H1 (cell line): ENCODE measurements at regions not wholly inside any gene's neighbourhood (a gene's known extent, or its start where the extent isn't known, plus 50 kb on each side); places are given as distances from the start of the nearest gene placed in this dataset.

Experiments used
- CTCF ChIA-PET: fragments of 300-600 bp; sonication (Branson Sonifier 250); formaldehyde crosslinking; loops from one replicate; lab custom pipeline; 2021; ENCODE audit not compliant: partially characterized antibody; lab: Charles Lee
- POLR2A ChIA-PET: fragments of 300-600 bp; sonication (Branson Sonifier 250); formaldehyde crosslinking; loops from one replicate; lab custom pipeline; 2021; ENCODE audit warnings: inconsistent platforms; ENCODE audit not compliant: partially characterized antibody; lab: Charles Lee
- DNase-seq, 2 experiments: peaks; one replicate each; pipeline versions ENCODE4 v3.0.0 to v3.0.0-alpha.2; 2010 to 2022; ENCODE audit warnings: low spot score in 2 of 2, low read depth in 1 of 2, mixed read lengths in 1 of 2
- FAIRE-seq: peaks from 2 replicates; lab custom pipeline; 2011; peaks lifted over from hg19 to GRCh38; lab: Jason Lieb, UNC
- H2AFZ ChIP-seq: 2 replicates; pipeline ENCODE4 v1.8.1; 2012; ENCODE audit warnings: low read length, inconsistent platforms
- H2AK5ac ChIP-seq: 2 replicates; pipeline ENCODE4 v1.6.1; 2013; ENCODE audit warnings: low read depth, low read length
- H2BK120ac ChIP-seq: replicated peaks from 2 replicates; pipeline ENCODE3; 2013; ENCODE audit warnings: low read depth, low read length, inconsistent platforms
- H2BK12ac ChIP-seq: 2 replicates; pipeline ENCODE4 v1.6.1; 2013; ENCODE audit warnings: low read depth, low read length
- H2BK15ac ChIP-seq: 2 replicates; pipeline ENCODE4 v1.6.1; 2013; ENCODE audit warnings: low read length
- H2BK20ac ChIP-seq: 2 replicates; pipeline ENCODE4 v1.6.1; 2013; ENCODE audit warnings: low read length
- H2BK5ac ChIP-seq: 2 replicates; pipeline ENCODE4 v1.6.1; 2013; ENCODE audit warnings: low read depth, low read length
- H3K14ac ChIP-seq: 2 replicates; pipeline ENCODE4 v1.6.1; 2013; ENCODE audit warnings: inconsistent platforms; ENCODE audit not compliant: insufficient read length
- H3K18ac ChIP-seq: 2 replicates; pipeline ENCODE4 v1.6.1; 2013; ENCODE audit warnings: low read length; ENCODE audit errors: extremely low read depth
- H3K23ac ChIP-seq: 2 replicates; pipeline ENCODE4 v1.6.1; 2013; ENCODE audit warnings: inconsistent platforms; ENCODE audit not compliant: insufficient read length
- H3K23me2 ChIP-seq: 2 replicates; pipeline ENCODE4 v1.6.1; 2013; ENCODE audit warnings: low read depth, low read length
- H3K27ac ChIP-seq: 2 replicates; pipeline ENCODE4 v1.6.1; 2011; ENCODE audit warnings: low read depth, low read length, inconsistent platforms
- H3K27me3 ChIP-seq, 4 experiments: replicated peaks in 1 of 4; 1 replicate in 1 of 4; 2 replicates in 3 of 4; pipeline versions ENCODE4 v1.6.1 to v1.8.1; 2011 to 2013; ENCODE audit warnings: low read length in 3 of 4, mild to moderate bottlenecking in 3 of 4, inconsistent platforms in 2 of 4, mixed read lengths in 2 of 4, moderate library complexity in 1 of 4; ENCODE audit not compliant: control insufficient read depth in 3 of 4, insufficient read depth in 3 of 4; ENCODE audit errors: extremely low read depth in 1 of 4
- H3K36me3 ChIP-seq, 4 experiments: 2 replicates each; pipeline versions ENCODE4 v1.6.1 to v1.8.1; 2011 to 2013; ENCODE audit warnings: mild to moderate bottlenecking in 4 of 4, low read length in 3 of 4, moderate library complexity in 2 of 4, control low read depth in 1 of 4, inconsistent platforms in 1 of 4; ENCODE audit not compliant: insufficient read depth in 4 of 4, control insufficient read depth in 2 of 4
- H3K4ac ChIP-seq: replicated peaks from 2 replicates; pipeline ENCODE3; 2013; ENCODE audit warnings: low read length, low read depth, mixed read lengths, inconsistent platforms; ENCODE audit not compliant: insufficient read length
- H3K4me1 ChIP-seq, 4 experiments: replicated peaks in 1 of 4; 1 replicate in 1 of 4; 2 replicates in 3 of 4; pipeline versions ENCODE4 v1.6.1 to v1.8.1; 2011 to 2013; ENCODE audit warnings: low read length in 3 of 4, inconsistent platforms in 2 of 4, mixed read lengths in 1 of 4; ENCODE audit not compliant: insufficient read depth in 4 of 4, control insufficient read depth in 3 of 4
- H3K4me2 ChIP-seq, 2 experiments: 2 replicates each; pipeline versions ENCODE4 v1.6.1 to v1.8.1; 2011 to 2013; ENCODE audit warnings: low read depth in 2 of 2, low read length in 2 of 2, control low read depth in 1 of 2, inconsistent platforms in 1 of 2, mild to moderate bottlenecking in 1 of 2; ENCODE audit not compliant: insufficient read depth in 1 of 2
- H3K4me3 ChIP-seq, 4 experiments: fragments of 200-600, 300-600 bp in 1 of 4; sonication (generic), shearing (Covaris generic), sonication (Bioruptor Twin) in 1 of 4; 2 replicates each; pipeline versions ENCODE4 v1.5.1 to v1.8.1; 2011 to 2016; ENCODE audit warnings: low read length in 4 of 4, low read depth in 3 of 4, control low read depth in 2 of 4, inconsistent platforms in 2 of 4, mild to moderate bottlenecking in 2 of 4, mixed read lengths in 1 of 4, moderate library complexity in 1 of 4; ENCODE audit not compliant: insufficient read depth in 2 of 4; ENCODE audit errors: extremely low read depth in 1 of 4
- H3K56ac ChIP-seq: replicated peaks from 2 replicates; pipeline ENCODE3; 2013; ENCODE audit warnings: low read depth, mild to moderate bottlenecking, mixed read lengths, low read length, inconsistent platforms; ENCODE audit not compliant: insufficient read length
- H3K79me1 ChIP-seq: 2 replicates; pipeline ENCODE4 v1.6.1; 2013; ENCODE audit warnings: low read depth, low read length, control low read depth
- H3K79me2 ChIP-seq, 2 experiments: 2 replicates each; pipeline versions ENCODE4 v1.6.1 to v1.8.1; 2012 to 2013; ENCODE audit warnings: low read length in 2 of 2, mild to moderate bottlenecking in 2 of 2, inconsistent platforms in 1 of 2; ENCODE audit not compliant: insufficient read depth in 2 of 2, control insufficient read depth in 1 of 2
- H3K9ac ChIP-seq, 4 experiments: replicated peaks in 1 of 4; 1 replicate in 1 of 4; 2 replicates in 3 of 4; pipeline versions ENCODE4 v1.6.1 to v1.8.1; 2011 to 2013; ENCODE audit warnings: low read depth in 3 of 4, low read length in 3 of 4, control low read depth in 2 of 4, mild to moderate bottlenecking in 2 of 4, moderate library complexity in 2 of 4, inconsistent platforms in 1 of 4; ENCODE audit errors: extremely low read depth in 1 of 4
- H3K9me3 ChIP-seq, 2 experiments: 2 replicates each; pipeline versions ENCODE4 v1.6.1 to v1.8.1; 2012 to 2013; ENCODE audit warnings: mild to moderate bottlenecking in 2 of 2, moderate library complexity in 2 of 2, control low read depth in 1 of 2, inconsistent platforms in 1 of 2, low read depth in 1 of 2, low read length in 1 of 2, mixed read lengths in 1 of 2; ENCODE audit not compliant: insufficient read depth in 2 of 2
- H4K20me1 ChIP-seq, 2 experiments: replicated peaks in 1 of 2; 2 replicates each; pipeline versions ENCODE3 to v1.8.1; 2011 to 2013; ENCODE audit warnings: inconsistent platforms in 2 of 2, low read length in 2 of 2, mild to moderate bottlenecking in 1 of 2; ENCODE audit not compliant: insufficient read depth in 2 of 2, control insufficient read depth in 1 of 2
- H4K5ac ChIP-seq: 2 replicates; pipeline ENCODE4 v1.6.1; 2013; ENCODE audit warnings: low read length, low read depth, mixed read lengths, inconsistent platforms; ENCODE audit not compliant: insufficient read length
- H4K8ac ChIP-seq: 2 replicates; pipeline ENCODE4 v1.8.0; 2013; ENCODE audit warnings: mild to moderate bottlenecking, moderate library complexity, low read length, inconsistent platforms; ENCODE audit not compliant: insufficient read depth; ENCODE audit errors: extremely low read depth
- H4K91ac ChIP-seq: replicated peaks from 2 replicates; pipeline ENCODE3; 2013; ENCODE audit warnings: low read length, mixed read lengths, inconsistent platforms; ENCODE audit not compliant: insufficient read length
- ATF3 ChIP-seq: IDR thresholded peaks from 2 replicates; pipeline ENCODE4 v1.6.1; 2011; ENCODE audit warnings: low read depth, mild to moderate bottlenecking, low read length; ENCODE audit not compliant: insufficient read depth
- CEBPB ChIP-seq: IDR thresholded peaks from 2 replicates; pipeline ENCODE4 v1.6.1; 2012; ENCODE audit warnings: low read depth, low read length
- GABPA ChIP-seq: IDR thresholded peaks from 2 replicates; pipeline ENCODE4 v1.6.1; 2011; ENCODE audit warnings: mild to moderate bottlenecking, low read length, moderate library complexity, borderline replicate concordance; ENCODE audit not compliant: insufficient read depth
- KDM4A ChIP-seq: IDR thresholded peaks from one replicate; pipeline ENCODE4 v1.7.1; 2012; ENCODE audit warnings: low read depth, mild to moderate bottlenecking, moderate library complexity, low read length, inconsistent platforms; ENCODE audit not compliant: severe bottlenecking
- MAFK ChIP-seq: IDR thresholded peaks from 2 replicates; pipeline ENCODE4 v1.6.1; 2012; ENCODE audit warnings: low read depth, mild to moderate bottlenecking, improper control_type of control experiment, low read length
- POLR2A ChIP-seq, 2 experiments: IDR thresholded peaks; 1 replicate in 1 of 2; 2 replicates in 1 of 2; pipeline ENCODE4 v1.6.1; 2011; ENCODE audit warnings: low read depth in 2 of 2, low read length in 2 of 2, mild to moderate bottlenecking in 2 of 2; ENCODE audit errors: control extremely low read depth in 1 of 2
- RFX5 ChIP-seq: IDR thresholded peaks from 2 replicates; pipeline ENCODE4 v1.6.1; 2011; ENCODE audit warnings: low read depth, low read length, improper control_type of control experiment, borderline replicate concordance
- SAP30 ChIP-seq: fragments of 300-600 bp; sonication (generic); IDR thresholded peaks from 2 replicates; pipeline ENCODE4 v1.7.1; 2012; ENCODE audit warnings: low read length, moderate library complexity, mild to moderate bottlenecking, inconsistent platforms; ENCODE audit not compliant: insufficient read depth, insufficient replicate concordance
- SP2 ChIP-seq: IDR thresholded peaks from 2 replicates; pipeline ENCODE4 v1.6.1; 2012; ENCODE audit warnings: mild to moderate bottlenecking, low read length, inconsistent platforms
- TAF1 ChIP-seq: IDR thresholded peaks from 2 replicates; pipeline ENCODE4 v1.6.1; 2011; ENCODE audit warnings: mild to moderate bottlenecking, low read depth, low read length
- WGBS, 2 experiments: shearing (Covaris generic) in 1 of 2; methylation state at CpG; one replicate each; pipeline versions ENCODE4 v1.1.6 to v1.1.7; 2013 to 2015; ENCODE audit warnings: low lambda C conversion rate in 2 of 2, mixed read lengths in 2 of 2, inconsistent platforms in 1 of 2, low coverage in 1 of 2, missing lambda C conversion rate in 1 of 2; ENCODE audit not compliant: insufficient replicate concordance in 2 of 2, insufficient coverage in 1 of 2, insufficient read length in 1 of 2; ENCODE audit errors: extremely low coverage in 1 of 2, missing lambda C conversion rate in 1 of 2; 5-methylcytosine and 5-hydroxymethylcytosine counted together
- TF ChIP-seq, protein P1 (sequence below), 3 experiments: IDR thresholded peaks; 1 replicate in 2 of 3; 2 replicates in 1 of 3; pipeline versions ENCODE4 v1.5.1 to v1.6.1; 2011; ENCODE audit warnings: low read length in 3 of 3, mild to moderate bottlenecking in 3 of 3, inconsistent platforms in 2 of 3, low read depth in 1 of 3, moderate library complexity in 1 of 3; ENCODE audit not compliant: insufficient read depth in 1 of 3; ENCODE audit errors: control extremely low read depth in 1 of 3
- TF ChIP-seq, protein P2 (sequence below): IDR thresholded peaks from 2 replicates; pipeline ENCODE4 v1.6.1; 2012; ENCODE audit warnings: inconsistent platforms

DNA sequence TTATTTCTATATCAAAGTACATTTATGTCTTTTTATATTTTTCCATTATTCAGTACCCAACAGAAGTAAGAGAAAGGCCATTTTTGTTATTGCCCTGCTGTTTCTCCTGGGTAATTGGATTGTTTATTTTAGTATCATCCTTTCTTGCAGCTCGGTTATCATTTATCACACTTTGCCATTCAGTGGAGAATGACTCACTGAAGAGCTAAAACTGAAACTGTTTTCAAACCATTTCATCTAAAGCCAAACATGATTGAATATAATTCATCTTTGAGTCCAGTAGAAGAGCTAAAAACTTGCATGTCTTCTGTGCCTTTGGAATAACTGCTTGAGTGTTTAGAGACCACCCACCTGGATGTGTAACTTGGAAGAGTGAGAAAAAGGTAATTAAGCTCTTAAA, 139.5 kb upstream of the PRDM9 start:
- Histone ChIP-seq H2AFZ (no peak overlapping the region), H3K4me1 (no peaks in the 10 kb centered on the region), H3K56ac (no peak overlapping the region), H3K9ac (no peak overlapping the region), H3K23me2 (no peaks in the 10 kb centered on the region), H2AK5ac (no peak overlapping the region), H3K18ac (no peak overlapping the region), H4K20me1 (no peaks in the 10 kb centered on the region), H4K91ac (no peak overlapping the region), H3K79me2 (no peaks in the 10 kb centered on the region), H2BK12ac (no peak overlapping the region), H3K79me1 (no peaks in the 10 kb centered on the region), H3K36me3 (no peaks in the 10 kb centered on the region), H3K27ac (no peak overlapping the region), H3K23ac (no peak overlapping the region), H2BK20ac (no peak overlapping the region), H2BK5ac (no peak overlapping the region), H2BK15ac (no peak overlapping the region), H3K4me3 (no peak overlapping the region), H3K9me3 (no peaks in the 10 kb centered on the region), H3K27me3 (no peaks in the 10 kb centered on the region), H2BK120ac (no peak overlapping the region), H4K5ac (no peak overlapping the region), H3K4me2 (no peak overlapping the region), H3K14ac (no peak overlapping the region), H4K8ac (no peak overlapping the region), H3K4ac (no peak overlapping the region)
- ChIA-PET CTCF (interaction anchor here (1.1 to 1.7 kb wide), 2 partner anchors 11 to 15 kb away, joined by 3 to 5 read pairs; no protein-coding TSS in a partner anchor), POLR2A (no interaction called here)
- FAIRE-seq (no peak), DNase-seq (no peak)
- WGBS, 2 experiments, result 86% methylated on average over 1 of the region's 1 CpG; no CpG with 5 or more reads in 1 of the 2 experiments
- TF ChIP-seq MAFK, result no peak
- no peak for TF ChIP-seq GABPA
- no peak for TF ChIP-seq POLR2A (IDR thresholded peaks at IDR 0.05; ENCODE audit: control extremely low read depth in 1 of 2, low read depth in 2 of 2, low read length in 2 of 2)
- no peak for TF ChIP-seq SAP30
- TF ChIP-seq RFX5, result no peak
- TF ChIP-seq, protein P1, sequence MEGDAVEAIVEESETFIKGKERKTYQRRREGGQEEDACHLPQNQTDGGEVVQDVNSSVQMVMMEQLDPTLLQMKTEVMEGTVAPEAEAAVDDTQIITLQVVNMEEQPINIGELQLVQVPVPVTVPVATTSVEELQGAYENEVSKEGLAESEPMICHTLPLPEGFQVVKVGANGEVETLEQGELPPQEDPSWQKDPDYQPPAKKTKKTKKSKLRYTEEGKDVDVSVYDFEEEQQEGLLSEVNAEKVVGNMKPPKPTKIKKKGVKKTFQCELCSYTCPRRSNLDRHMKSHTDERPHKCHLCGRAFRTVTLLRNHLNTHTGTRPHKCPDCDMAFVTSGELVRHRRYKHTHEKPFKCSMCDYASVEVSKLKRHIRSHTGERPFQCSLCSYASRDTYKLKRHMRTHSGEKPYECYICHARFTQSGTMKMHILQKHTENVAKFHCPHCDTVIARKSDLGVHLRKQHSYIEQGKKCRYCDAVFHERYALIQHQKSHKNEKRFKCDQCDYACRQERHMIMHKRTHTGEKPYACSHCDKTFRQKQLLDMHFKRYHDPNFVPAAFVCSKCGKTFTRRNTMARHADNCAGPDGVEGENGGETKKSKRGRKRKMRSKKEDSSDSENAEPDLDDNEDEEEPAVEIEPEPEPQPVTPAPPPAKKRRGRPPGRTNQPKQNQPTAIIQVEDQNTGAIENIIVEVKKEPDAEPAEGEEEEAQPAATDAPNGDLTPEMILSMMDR (IDR thresholded peaks at IDR 0.05; ENCODE audit: control extremely low read depth in 1 of 3, insufficient read depth in 1 of 3, low read depth in 1 of 3, low read length in 3 of 3), result no peak
- TF ChIP-seq ATF3, result no peak
- TF ChIP-seq, protein P2, sequence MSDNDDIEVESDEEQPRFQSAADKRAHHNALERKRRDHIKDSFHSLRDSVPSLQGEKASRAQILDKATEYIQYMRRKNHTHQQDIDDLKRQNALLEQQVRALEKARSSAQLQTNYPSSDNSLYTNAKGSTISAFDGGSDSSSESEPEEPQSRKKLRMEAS, result no peak
- no peak for TF ChIP-seq TAF1
- no peak for TF ChIP-seq SP2
- TF ChIP-seq KDM4A, result no peak
- TF ChIP-seq CEBPB, result no peak
